GM19372 (cell line): ENCODE measurements at regions not wholly inside any gene's neighbourhood (a gene's known extent, or its start where the extent isn't known, plus 50 kb on each side); places are given as distances from the start of the nearest gene placed in this dataset.
"Not testable (repeated sequence)": the region's sequence is repeated elsewhere in the genome, so short reads cannot be mapped to it uniquely, and the experiment has no call there.

Experiments
- ATAC-seq: cut with Tn5 transposase; IDR thresholded peaks from one replicate; pipeline ENCODE4 v1.9.1; 2021; ENCODE audit warnings: mild to moderate bottlenecking, low read depth, moderate library complexity; ENCODE audit not compliant: unreplicated experiment

- ATAC-seq, result no peak
Observed at GRCh38 chr10:52583336-52583735, 189.2 kb downstream of the MBL2 start.

GRCh38 chr10:52586710-52587109 lies 185.9 kb downstream of the MBL2 start:
- ATAC-seq, result no peak

GRCh38 chr10:52597189-52597863 lies 175.3 kb downstream of the MBL2 start:
- no peak for ATAC-seq

GRCh38 chr10:52598936-52599335 lies 173.6 kb downstream of the MBL2 start:
- no peak for ATAC-seq

- ATAC-seq, result no peak
Observed at GRCh38 chr10:52599551-52600200, 172.9 kb downstream of the MBL2 start.

- ATAC-seq, result not testable (repeated sequence)
Observed at GRCh38 chr10:52604131-52604530, 168.5 kb downstream of the MBL2 start.

GRCh38 chr10:52609071-52609470 lies 163.5 kb downstream of the MBL2 start:
- no peak for ATAC-seq

GRCh38 chr10:52609626-52610240 lies 162.9 kb downstream of the MBL2 start:
- ATAC-seq, result no peak

GRCh38 chr10:52615331-52615730 lies 157.3 kb downstream of the MBL2 start:
- no peak for ATAC-seq

- ATAC-seq, result no peak
Observed at GRCh38 chr10:52615756-52616394, 156.7 kb downstream of the MBL2 start.

- no peak for ATAC-seq
Observed at GRCh38 chr10:52616395-52616764, 156.2 kb downstream of the MBL2 start.

GRCh38 chr10:52617346-52617745 lies 155.2 kb downstream of the MBL2 start:
- no peak for ATAC-seq

GRCh38 chr10:52619052-52619451 lies 153.5 kb downstream of the MBL2 start:
- ATAC-seq, result no peak

- ATAC-seq, result no peak
Observed at GRCh38 chr10:52621635-52622079, 150.9 kb downstream of the MBL2 start.

- ATAC-seq, result no peak
Observed at GRCh38 chr10:52623761-52624160, 148.8 kb downstream of the MBL2 start.

- no peak for ATAC-seq
Observed at GRCh38 chr10:52627279-52627678, 145.3 kb downstream of the MBL2 start.

- ATAC-seq, result no peak
Observed at GRCh38 chr10:52631146-52631545, 141.4 kb downstream of the MBL2 start.

GRCh38 chr10:52631648-52632047 lies 140.9 kb downstream of the MBL2 start:
- no peak for ATAC-seq

- no peak for ATAC-seq
Observed at GRCh38 chr10:52632591-52632990, 140.0 kb downstream of the MBL2 start.

GRCh38 chr10:52633266-52633665 lies 139.3 kb downstream of the MBL2 start:
- no peak for ATAC-seq

GRCh38 chr10:52635651-52636050 lies 136.9 kb downstream of the MBL2 start:
- no peak for ATAC-seq
